ENCODE measurements at regions not wholly inside any gene's neighbourhood (a gene's known extent, or its start where the extent isn't known, plus 50 kb on each side); places are given as distances from the start of the nearest gene placed in this dataset.

GRCh38 chr3:177476921-177477435 lies 279.7 kb upstream of the TBL1XR1 start:
- H3K9me3 ChIP-seq: no peaks in the 10 kb centered on the region
- 97% methylated on average over 6 of the region's 6 CpGs for WGBS
- H3K36me3 ChIP-seq: no peaks in the 10 kb centered on the region
- H3K4me3 ChIP-seq: no peak overlapping the region
- H3K27me3 ChIP-seq: no peaks in the 10 kb centered on the region
- no peak overlapping the region for H3K27ac ChIP-seq
- peaks cover 19% of the 10 kb centered on the region for H3K4me1 ChIP-seq
- no peak for TF ChIP-seq POLR2AphosphoS5 (IDR thresholded peaks at IDR 0.05)
- TF ChIP-seq POLR2A (IDR thresholded peaks at IDR 0.05): no peak
- no peak for DNase-seq (ENCODE audit: low spot score in 2 of 2)

DNA sequence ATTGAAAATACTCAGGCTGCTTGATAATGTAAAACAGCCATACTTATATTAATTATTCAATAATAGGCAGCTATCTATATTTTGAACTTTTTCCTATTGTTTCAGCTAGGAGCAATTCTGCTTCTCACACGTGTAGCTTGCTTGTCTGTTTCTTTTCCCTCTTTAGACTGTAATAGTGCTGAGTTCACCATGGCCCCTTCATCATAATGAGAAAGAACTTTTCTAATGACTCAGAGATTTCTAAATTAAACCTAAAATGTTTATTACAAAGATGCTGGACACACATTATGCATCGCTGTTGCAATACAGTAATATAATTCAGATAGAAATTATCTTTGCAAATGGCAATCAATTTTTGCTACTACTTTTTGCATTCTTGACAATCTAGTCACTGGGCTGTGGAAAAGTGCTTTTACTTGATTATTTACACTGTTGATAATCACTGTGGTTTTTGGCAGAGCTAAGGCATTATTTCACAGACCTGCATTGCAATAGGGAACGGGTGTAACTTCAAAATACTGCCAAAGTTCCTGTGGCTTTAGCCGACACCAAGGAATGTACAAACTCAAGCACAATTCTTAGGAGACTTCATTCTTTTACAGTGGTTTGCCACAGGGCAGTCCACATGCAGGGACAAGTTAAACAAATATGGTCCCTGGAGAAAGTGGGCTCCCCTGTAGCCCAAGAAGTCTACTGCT lies 281.0 kb upstream of the TBL1XR1 start:
- WGBS: 9% methylated on average over 4 of the region's 4 CpGs
- no peaks in the 10 kb centered on the region for H3K27me3 ChIP-seq
- H3K27ac ChIP-seq: peak overlapping the region; percentile 84
- no peaks in the 10 kb centered on the region for H3K9me3 ChIP-seq
- H3K4me3 ChIP-seq: no peak overlapping the region
- peaks cover 20% of the 10 kb centered on the region for H3K4me1 ChIP-seq
- no peaks in the 10 kb centered on the region for H3K36me3 ChIP-seq
- peak in 2 of 3 donors; percentile 60 to 93 for TF ChIP-seq POLR2AphosphoS5 (IDR thresholded peaks at IDR 0.05)
- no peak for TF ChIP-seq POLR2A (IDR thresholded peaks at IDR 0.05)
- TF ChIP-seq CTCF (IDR thresholded peaks at IDR 0.05): no peak
- TF ChIP-seq EP300 (IDR thresholded peaks at IDR 0.05): no peak
- peak in 1 of 2 donors; percentile 63 for DNase-seq (ENCODE audit: low spot score in 2 of 2)

DNA sequence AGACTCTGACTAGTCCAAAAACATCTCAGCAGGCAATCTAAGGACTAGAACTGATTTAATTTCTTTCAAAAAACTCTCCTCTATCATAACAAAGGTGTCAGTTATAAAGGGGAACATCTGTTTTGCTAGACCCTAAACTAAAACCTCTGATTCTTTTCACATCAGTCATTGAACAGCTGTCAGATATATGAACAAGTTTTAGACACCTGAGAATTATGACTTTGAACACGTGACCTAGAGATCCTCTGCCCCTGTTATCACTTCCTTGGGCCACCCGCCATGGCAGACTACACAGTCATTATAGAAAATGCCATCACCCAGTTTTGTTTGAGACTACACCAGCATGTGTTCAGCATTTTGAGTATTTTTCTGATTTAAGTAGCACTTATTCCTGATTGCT lies 282.3 kb upstream of the TBL1XR1 start:
- WGBS: 91% methylated on average over 2 of the region's 2 CpGs
- Histone ChIP-seq H3K27me3 (no peaks in the 10 kb centered on the region), H3K4me1 (peaks cover 28% of the 10 kb centered on the region), H3K9me3 (no peaks in the 10 kb centered on the region), H3K4me3 (no peak overlapping the region), H3K27ac (peak overlapping the region; percentile 84), H3K36me3 (no peaks in the 10 kb centered on the region)
- TF ChIP-seq CTCF (IDR thresholded peaks at IDR 0.05): no peak
- TF ChIP-seq POLR2AphosphoS5 (IDR thresholded peaks at IDR 0.05): no peak
- TF ChIP-seq POLR2A (IDR thresholded peaks at IDR 0.05): no peak
- no peak for TF ChIP-seq EP300 (IDR thresholded peaks at IDR 0.05)
- no peak for DNase-seq (ENCODE audit: low spot score in 2 of 2)

DNA sequence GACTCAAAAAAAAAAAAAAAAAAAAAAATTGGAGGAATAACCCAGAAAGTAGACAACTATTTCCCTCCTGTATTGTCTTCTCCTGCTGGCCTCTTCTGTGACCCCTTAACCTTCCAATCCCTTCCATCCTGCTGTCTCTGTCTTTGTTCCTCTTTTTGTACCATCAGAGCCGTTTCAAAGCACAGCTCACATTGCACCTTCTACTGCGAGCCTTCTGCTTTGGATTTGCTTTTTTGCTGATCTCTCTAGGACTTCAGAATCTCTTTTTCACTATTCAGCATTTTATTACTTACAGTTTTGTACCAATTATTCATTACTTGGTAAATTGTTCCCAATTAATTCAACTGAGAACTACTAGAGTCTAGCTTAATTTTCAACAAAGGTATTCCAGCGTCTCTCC lies 284.0 kb upstream of the TBL1XR1 start:
- Histone ChIP-seq H3K9me3 (no peaks in the 10 kb centered on the region), H3K4me3 (no peak overlapping the region), H3K27ac (no peak overlapping the region), H3K4me1 (peaks cover 28% of the 10 kb centered on the region), H3K36me3 (no peaks in the 10 kb centered on the region), H3K27me3 (no peaks in the 10 kb centered on the region)
- 88% methylated on average over 3 of the region's 3 CpGs for WGBS
- no peak for TF ChIP-seq CTCF (IDR thresholded peaks at IDR 0.05)
- TF ChIP-seq POLR2AphosphoS5 (IDR thresholded peaks at IDR 0.05): no peak
- TF ChIP-seq POLR2A (IDR thresholded peaks at IDR 0.05): no peak
- no peak for TF ChIP-seq EP300 (IDR thresholded peaks at IDR 0.05)
- DNase-seq (ENCODE audit: low spot score in 2 of 2): no peak

- no peak for DNase-seq (ENCODE audit: low spot score in 2 of 2)
- Histone ChIP-seq H3K27ac (no peak overlapping the region), H3K27me3 (no peaks in the 10 kb centered on the region), H3K4me3 (no peak overlapping the region), H3K9me3 (no peaks in the 10 kb centered on the region), H3K36me3 (no peaks in the 10 kb centered on the region), H3K4me1 (peaks cover 28% of the 10 kb centered on the region)
- WGBS: 59% methylated on average over 6 of the region's 6 CpGs
- TF ChIP-seq POLR2A (IDR thresholded peaks at IDR 0.05): no peak
- no peak for TF ChIP-seq EP300 (IDR thresholded peaks at IDR 0.05)
- TF ChIP-seq POLR2AphosphoS5 (IDR thresholded peaks at IDR 0.05): no peak
- no peak for TF ChIP-seq CTCF (IDR thresholded peaks at IDR 0.05)
Observed at GRCh38 chr3:177482048-177482691, 284.9 kb upstream of the TBL1XR1 start.
